ENCODE measurements at regions not wholly inside any gene's neighbourhood (a gene's known extent, or its start where the extent isn't known, plus 50 kb on each side); places are given as distances from the start of the nearest gene placed in this dataset.

DNA sequence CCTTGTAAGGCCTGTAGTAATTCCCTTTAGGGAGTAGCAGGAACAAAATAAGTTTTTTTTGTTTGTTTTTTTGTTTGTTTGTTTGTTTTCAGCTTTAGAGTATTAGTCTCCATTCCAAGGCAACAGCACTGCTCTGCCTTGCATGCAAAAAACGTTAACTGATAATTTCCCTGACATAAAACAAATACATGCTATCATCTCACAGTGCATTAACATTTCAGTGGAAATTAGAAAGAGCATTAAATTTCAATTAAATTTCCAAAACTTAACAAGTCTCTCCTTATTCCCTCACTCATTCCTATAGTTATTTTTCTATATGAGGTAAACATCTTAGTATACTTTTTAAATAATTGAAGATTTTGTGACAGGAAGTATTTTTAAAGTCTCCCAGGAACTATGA, 378.4 kb upstream of the PCDH7 start:
- Histone ChIP-seq H3K4me1 (no peaks in the 10 kb centered on the region), H3K27me3 (ENCODE audit: low read depth) (no peaks in the 10 kb centered on the region), H3K27ac (no peak overlapping the region), H3K4me3 (no peak overlapping the region), H3K36me3 (no peaks in the 10 kb centered on the region), H3K9me3 (no peaks in the 10 kb centered on the region)
- ATAC-seq: no peak
- TF ChIP-seq, protein P1, sequence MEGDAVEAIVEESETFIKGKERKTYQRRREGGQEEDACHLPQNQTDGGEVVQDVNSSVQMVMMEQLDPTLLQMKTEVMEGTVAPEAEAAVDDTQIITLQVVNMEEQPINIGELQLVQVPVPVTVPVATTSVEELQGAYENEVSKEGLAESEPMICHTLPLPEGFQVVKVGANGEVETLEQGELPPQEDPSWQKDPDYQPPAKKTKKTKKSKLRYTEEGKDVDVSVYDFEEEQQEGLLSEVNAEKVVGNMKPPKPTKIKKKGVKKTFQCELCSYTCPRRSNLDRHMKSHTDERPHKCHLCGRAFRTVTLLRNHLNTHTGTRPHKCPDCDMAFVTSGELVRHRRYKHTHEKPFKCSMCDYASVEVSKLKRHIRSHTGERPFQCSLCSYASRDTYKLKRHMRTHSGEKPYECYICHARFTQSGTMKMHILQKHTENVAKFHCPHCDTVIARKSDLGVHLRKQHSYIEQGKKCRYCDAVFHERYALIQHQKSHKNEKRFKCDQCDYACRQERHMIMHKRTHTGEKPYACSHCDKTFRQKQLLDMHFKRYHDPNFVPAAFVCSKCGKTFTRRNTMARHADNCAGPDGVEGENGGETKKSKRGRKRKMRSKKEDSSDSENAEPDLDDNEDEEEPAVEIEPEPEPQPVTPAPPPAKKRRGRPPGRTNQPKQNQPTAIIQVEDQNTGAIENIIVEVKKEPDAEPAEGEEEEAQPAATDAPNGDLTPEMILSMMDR (IDR thresholded peaks at IDR 0.05): no peak
- intact Hi-C loops (cut with DNase I): no loop called here
- DNase-seq: no peak

DNA sequence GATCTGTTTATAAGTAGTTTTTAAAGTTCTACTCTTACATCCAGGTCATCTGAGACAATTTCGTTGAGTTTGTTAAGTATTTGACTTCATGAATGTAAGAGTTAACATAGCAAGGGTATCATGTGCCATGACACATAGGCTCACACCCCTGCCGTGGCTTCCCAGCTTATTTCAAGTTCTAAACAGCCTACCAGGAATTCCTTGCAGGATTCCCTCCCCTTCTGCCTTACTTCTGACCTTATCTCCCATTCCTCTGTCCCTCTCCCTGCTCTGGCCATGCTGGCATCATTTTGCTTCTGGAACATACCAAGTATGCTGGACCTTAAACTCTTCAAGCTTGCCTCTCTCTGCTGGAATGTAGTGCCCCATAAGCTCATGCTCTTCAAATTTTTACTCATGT, 369.9 kb upstream of the PCDH7 start:
- Histone ChIP-seq H3K4me1 (no peaks in the 10 kb centered on the region), H3K36me3 (no peaks in the 10 kb centered on the region), H3K9me3 (no peaks in the 10 kb centered on the region), H3K4me3 (no peak overlapping the region), H3K27ac (no peak overlapping the region), H3K27me3 (ENCODE audit: low read depth) (no peaks in the 10 kb centered on the region)
- ATAC-seq (no peak), DNase-seq (no peak)
- intact Hi-C loops (cut with DNase I): no loop called here
- TF ChIP-seq, protein P1 (IDR thresholded peaks at IDR 0.05): no peak

DNA sequence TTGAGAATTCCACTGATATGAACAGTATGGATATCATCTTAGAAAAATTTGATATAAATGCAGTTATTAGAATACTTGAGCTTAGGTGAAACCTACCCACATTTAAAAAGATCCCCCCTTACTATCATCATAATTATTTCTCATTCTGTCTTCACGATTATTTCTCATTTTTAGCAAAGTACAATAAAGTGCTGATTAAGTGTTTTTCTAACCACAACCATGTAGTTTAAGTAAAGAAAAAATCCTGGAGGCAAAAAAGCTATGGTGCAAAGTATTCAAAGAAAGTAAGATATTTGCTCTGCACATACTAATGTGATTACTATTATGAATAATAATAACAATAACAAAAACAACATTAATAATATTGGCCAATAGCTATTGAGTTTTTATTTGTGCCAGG, 365.6 kb upstream of the PCDH7 start:
- TF ChIP-seq, protein P1 (IDR thresholded peaks at IDR 0.05): no peak

DNA sequence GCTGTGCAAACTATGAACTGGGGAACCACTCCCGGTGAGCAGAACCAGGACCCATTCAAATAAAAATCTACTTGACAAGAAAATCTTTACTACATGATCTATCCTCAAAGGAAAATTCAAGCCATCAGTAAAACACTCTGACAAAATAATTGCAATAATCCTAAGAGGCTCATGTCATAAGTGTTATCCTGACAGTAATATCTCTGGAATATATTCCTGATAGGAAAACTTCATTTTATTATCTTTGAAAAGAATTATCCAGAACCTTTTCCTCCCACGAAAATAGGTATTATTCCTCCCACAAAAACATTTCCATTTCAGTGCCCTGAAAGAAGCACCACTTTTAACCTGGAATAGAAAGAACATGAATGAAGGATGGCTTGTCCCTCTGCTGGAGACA, 357.7 kb upstream of the PCDH7 start:
- TF ChIP-seq, protein P1 (IDR thresholded peaks at IDR 0.05): no peak
- DNase-seq (no peak), ATAC-seq (no peak)
- no peaks in the 10 kb centered on the region for H3K36me3 ChIP-seq
- no peaks in the 10 kb centered on the region for H3K4me1 ChIP-seq
- no peak overlapping the region for H3K27ac ChIP-seq
- intact Hi-C loops (cut with DNase I): no loop called here
- H3K9me3 ChIP-seq: no peaks in the 10 kb centered on the region
- H3K27me3 ChIP-seq (ENCODE audit: low read depth): no peaks in the 10 kb centered on the region
- H3K4me3 ChIP-seq: no peak overlapping the region

More for the DNA sequence above, 365.6 kb upstream of the PCDH7 start:
- Histone ChIP-seq H3K27me3 (ENCODE audit: low read depth) (no peaks in the 10 kb centered on the region), H3K4me3 (no peak overlapping the region), H3K36me3 (no peaks in the 10 kb centered on the region), H3K9me3 (no peaks in the 10 kb centered on the region), H3K27ac (no peak overlapping the region), H3K4me1 (no peaks in the 10 kb centered on the region)
- ATAC-seq (no peak), DNase-seq (no peak)
- intact Hi-C loops (cut with DNase I): no loop called here

DNA sequence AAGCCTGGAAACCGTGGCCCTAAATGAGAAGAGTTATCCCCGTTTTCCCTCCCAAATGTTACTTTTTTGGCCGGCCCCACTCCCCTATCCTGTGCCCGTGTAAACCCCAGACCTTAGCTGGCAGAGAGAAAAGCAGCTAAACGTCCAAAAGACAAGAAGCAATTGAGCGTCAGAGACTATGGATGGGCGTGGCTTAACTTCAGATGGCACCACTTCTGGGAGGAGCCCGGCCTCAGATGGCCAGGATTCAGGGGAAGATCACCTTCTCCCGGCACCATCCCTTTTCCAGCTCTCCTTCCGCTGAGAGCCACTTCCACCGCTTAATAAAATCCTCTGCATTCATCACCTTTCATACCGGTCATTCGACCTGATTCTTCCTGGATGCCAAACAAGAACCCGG, 350.1 kb upstream of the PCDH7 start:
- Histone ChIP-seq H3K36me3 (no peaks in the 10 kb centered on the region), H3K27me3 (ENCODE audit: low read depth) (no peaks in the 10 kb centered on the region), H3K9me3 (no peaks in the 10 kb centered on the region), H3K4me3 (no peak overlapping the region), H3K4me1 (no peaks in the 10 kb centered on the region), H3K27ac (no peak overlapping the region)
- DNase-seq: no peak
- ATAC-seq: no peak
- TF ChIP-seq, protein P1 (IDR thresholded peaks at IDR 0.05): no peak
- intact Hi-C loops (cut with DNase I): no loop called here

All from lower lobe of right lung (tissue), 2 donors.